Stomach (tissue), 8 donors: ENCODE measurements at regions not wholly inside any gene's neighbourhood (a gene's known extent, or its start where the extent isn't known, plus 50 kb on each side); places are given as distances from the start of the nearest gene placed in this dataset.

Experiments used
- DNase-seq, 2 donors: peaks; one replicate each; pipeline versions ENCODE4 v3.0.0 to v3.0.0-alpha.2; 2013 to 2019
- H3K27ac ChIP-seq, 5 donors: fragments of 200-600 bp in 4 of 5; sonication (generic) in 4 of 5; one replicate each; pipeline ENCODE4 v1.5.1; 2013 to 2019; ENCODE audit warnings: mild to moderate bottlenecking in 1 of 5, moderate library complexity in 1 of 5
- H3K27me3 ChIP-seq, 3 donors: fragments of 200-600 bp; sonication (generic); one replicate each; pipeline ENCODE4 v1.5.1; 2017 to 2019; ENCODE audit warnings: mixed run types in 1 of 3
- H3K36me3 ChIP-seq, 4 donors: fragments of 200-600 bp; sonication (generic); 1 replicate in 3 of 4; 2 replicates in 1 of 4; pipeline ENCODE4 v1.5.1; 2016 to 2019
- H3K4me1 ChIP-seq, 4 donors: fragments of 200-600 bp; sonication (generic); one replicate each; pipeline ENCODE4 v1.5.1; 2016 to 2019
- H3K4me3 ChIP-seq, 4 donors: fragments of 200-600 bp; sonication (generic) in 3 of 4; one replicate each; pipeline ENCODE4 v1.5.1; 2016 to 2019; ENCODE audit warnings: mild to moderate bottlenecking in 1 of 4
- H3K9me3 ChIP-seq, 4 donors: fragments of 200-600 bp; sonication (generic); one replicate each; pipeline ENCODE4 v1.5.1; 2016 to 2019
- EP300 ChIP-seq: sonication (generic); formaldehyde crosslinking; IDR thresholded peaks from one replicate; pipeline ENCODE4 v1.6.1; 2017; ENCODE audit warnings: antibody characterized with exemption
- POLR2A ChIP-seq, 4 donors: fragments of 450-650 bp; IDR thresholded peaks; one replicate each; pipeline ENCODE4 v1.6.1; 2016; ENCODE audit warnings: antibody characterized with exemption in 4 of 4, control low read depth in 2 of 4, mild to moderate bottlenecking in 1 of 4, moderate library complexity in 1 of 4
- POLR2AphosphoS5 ChIP-seq, 3 donors: sonication (generic); formaldehyde crosslinking; IDR thresholded peaks; one replicate each; pipeline ENCODE4 v1.6.1; 2016; ENCODE audit warnings: antibody characterized with exemption in 3 of 3
- WGBS, 5 donors: extraction: QIAGEN DNeasy Blood & Tissue Kit in 3 of 5; methylation state at CpG; one replicate each; pipeline versions ENCODE4 v1.1.5 to v1.1.7; 2013 to 2018; 5-methylcytosine and 5-hydroxymethylcytosine counted together
- intact Hi-C: fragments of 100-400 bp; cut with DNase I; formaldehyde crosslinking; loops from one replicate; pipeline ENCODE4 v1.15.1; 2023; ENCODE audit warnings: low total_unique reads
- TF ChIP-seq, protein P1 (sequence below), 7 experiments: fragments of 450-650 bp in 4 of 7; fragments of 200-600 bp in 3 of 7; sonication (generic) in 3 of 7; IDR thresholded peaks; one replicate each; pipeline ENCODE4 v1.5.1; 2016 to 2019; ENCODE audit warnings: antibody characterized with exemption in 7 of 7, control low read depth in 2 of 7, mild to moderate bottlenecking in 1 of 7
- donor health status: healthy with polysubstance abuse.
- donor health status: Bipolar disorder and iron deficiency.
- donor health status: healthy.

DNA sequence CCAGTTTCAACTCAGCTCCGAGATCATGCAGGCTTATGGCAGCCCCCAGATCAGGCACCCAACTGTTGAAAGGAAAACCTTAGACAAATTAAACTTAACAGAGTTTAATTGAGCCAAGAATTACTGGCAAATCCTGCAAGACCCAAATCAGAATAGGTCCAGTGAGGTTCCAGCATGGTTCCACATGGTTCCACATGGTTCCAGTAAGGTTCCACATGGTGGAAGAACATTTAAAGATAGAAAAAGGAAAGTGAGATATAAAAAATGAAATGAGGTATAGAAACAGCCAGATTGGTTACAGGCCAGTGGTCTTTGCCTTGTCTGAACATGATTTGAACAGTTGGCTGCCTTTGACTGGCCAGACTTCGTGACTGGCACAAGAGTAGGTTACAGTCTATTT, 288.8 kb upstream of the LRRC7 start:
- intact Hi-C loops: no loop called here
- Histone ChIP-seq H3K27ac (no peak overlapping the region), H3K4me1 (no peaks in the 10 kb centered on the region), H3K27me3 (no peaks in the 10 kb centered on the region), H3K36me3 (no peaks in the 10 kb centered on the region), H3K9me3 (no peaks in the 10 kb centered on the region), H3K4me3 (no peak overlapping the region)
- WGBS, 5 donors: 82 to 97% (median 92%) methylated on average over 2 of the region's 2 CpGs
- DNase-seq: no peak
- TF ChIP-seq POLR2AphosphoS5 (IDR thresholded peaks at IDR 0.05): no peak

DNA sequence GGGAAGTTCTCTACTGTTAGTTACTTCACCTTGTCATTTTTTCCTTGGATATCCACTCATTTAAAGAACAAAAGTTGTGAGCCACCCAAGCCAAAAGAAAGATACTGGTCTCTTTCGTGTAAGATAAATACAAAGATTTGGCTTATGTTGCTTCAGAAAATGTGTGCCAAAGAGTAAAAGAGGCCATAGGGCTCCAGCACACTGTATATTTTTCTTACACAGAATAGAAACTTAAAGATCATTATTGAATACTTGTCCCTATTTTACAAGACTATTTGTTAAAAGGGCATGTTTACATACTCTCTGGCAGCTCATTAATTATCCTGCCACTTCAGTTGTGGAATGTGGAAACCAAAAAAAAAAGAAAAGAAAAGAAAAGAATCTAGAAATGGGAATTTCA, 284.2 kb upstream of the LRRC7 start:
- no peaks in the 10 kb centered on the region for H3K4me1 ChIP-seq
- DNase-seq: no peak
- intact Hi-C loops: no loop called here
- H3K9me3 ChIP-seq: no peaks in the 10 kb centered on the region
- H3K27ac ChIP-seq: no peak overlapping the region
- no peaks in the 10 kb centered on the region for H3K27me3 ChIP-seq
- WGBS, 5 donors: 19 to 48% (median 23%) methylated on average over 1 of the region's 1 CpG
- no peaks in the 10 kb centered on the region for H3K36me3 ChIP-seq
- no peak overlapping the region for H3K4me3 ChIP-seq
- TF ChIP-seq EP300: no peak
- TF ChIP-seq, protein P1, sequence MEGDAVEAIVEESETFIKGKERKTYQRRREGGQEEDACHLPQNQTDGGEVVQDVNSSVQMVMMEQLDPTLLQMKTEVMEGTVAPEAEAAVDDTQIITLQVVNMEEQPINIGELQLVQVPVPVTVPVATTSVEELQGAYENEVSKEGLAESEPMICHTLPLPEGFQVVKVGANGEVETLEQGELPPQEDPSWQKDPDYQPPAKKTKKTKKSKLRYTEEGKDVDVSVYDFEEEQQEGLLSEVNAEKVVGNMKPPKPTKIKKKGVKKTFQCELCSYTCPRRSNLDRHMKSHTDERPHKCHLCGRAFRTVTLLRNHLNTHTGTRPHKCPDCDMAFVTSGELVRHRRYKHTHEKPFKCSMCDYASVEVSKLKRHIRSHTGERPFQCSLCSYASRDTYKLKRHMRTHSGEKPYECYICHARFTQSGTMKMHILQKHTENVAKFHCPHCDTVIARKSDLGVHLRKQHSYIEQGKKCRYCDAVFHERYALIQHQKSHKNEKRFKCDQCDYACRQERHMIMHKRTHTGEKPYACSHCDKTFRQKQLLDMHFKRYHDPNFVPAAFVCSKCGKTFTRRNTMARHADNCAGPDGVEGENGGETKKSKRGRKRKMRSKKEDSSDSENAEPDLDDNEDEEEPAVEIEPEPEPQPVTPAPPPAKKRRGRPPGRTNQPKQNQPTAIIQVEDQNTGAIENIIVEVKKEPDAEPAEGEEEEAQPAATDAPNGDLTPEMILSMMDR (IDR thresholded peaks at IDR 0.05): no peak
- TF ChIP-seq POLR2A (IDR thresholded peaks at IDR 0.05): no peak
- no peak for TF ChIP-seq POLR2AphosphoS5 (IDR thresholded peaks at IDR 0.05)

- Histone ChIP-seq H3K27me3 (no peaks in the 10 kb centered on the region), H3K27ac (no peak overlapping the region), H3K9me3 (no peaks in the 10 kb centered on the region), H3K4me1 (no peaks in the 10 kb centered on the region), H3K4me3 (no peak overlapping the region), H3K36me3 (no peaks in the 10 kb centered on the region)
- no peak for DNase-seq
- TF ChIP-seq POLR2AphosphoS5 (IDR thresholded peaks at IDR 0.05) (no peak), EP300 (no peak), POLR2A (IDR thresholded peaks at IDR 0.05) (no peak)
- TF ChIP-seq, protein P1 (IDR thresholded peaks at IDR 0.05): no peak
- intact Hi-C loops: no loop called here
- 87 to 100% (median 93%) methylated on average over 1 of the region's 1 CpG for WGBS, 5 donors
These were observed 283.2 kb upstream of the LRRC7 start for GRCh38 chr1:69284508-69284907.

GRCh38 chr1:69288416-69288815, 279.3 kb upstream of the LRRC7 start:
- 90 to 97% (median 94%) methylated on average over 5 of the region's 5 CpGs for WGBS, 5 donors
- intact Hi-C loops: no loop called here
- TF ChIP-seq EP300: no peak
- TF ChIP-seq, protein P1 (IDR thresholded peaks at IDR 0.05): no peak

DNA sequence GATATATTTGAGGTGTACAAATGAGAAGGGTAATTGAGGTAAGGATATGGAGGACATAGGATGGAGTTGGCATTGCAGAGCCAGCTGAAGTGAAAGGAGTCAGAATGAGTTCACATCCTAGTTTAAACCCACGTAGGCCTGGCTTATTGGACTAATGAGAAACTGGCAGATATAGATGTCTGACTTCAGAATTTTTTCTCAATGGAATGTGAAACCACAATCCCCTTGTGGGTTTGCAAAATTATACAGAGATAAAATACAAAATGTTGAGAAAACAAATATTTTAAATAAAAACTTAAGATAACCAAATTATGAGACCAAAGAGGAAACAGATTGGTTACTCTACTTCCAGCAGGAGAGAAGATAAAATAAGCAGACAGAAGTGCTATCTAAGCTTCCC, 277.4 kb upstream of the LRRC7 start:
- H3K4me1 ChIP-seq: no peaks in the 10 kb centered on the region
- H3K36me3 ChIP-seq: no peaks in the 10 kb centered on the region
- H3K9me3 ChIP-seq: no peaks in the 10 kb centered on the region
- 6 to 26% (median 14%) methylated on average over 1 of the region's 1 CpG for WGBS, 5 donors
- H3K27ac ChIP-seq: no peak overlapping the region
- intact Hi-C loops: no loop called here
- no peaks in the 10 kb centered on the region for H3K27me3 ChIP-seq
- TF ChIP-seq, protein P1 (IDR thresholded peaks at IDR 0.05): no peak
- TF ChIP-seq EP300 (no peak), POLR2A (IDR thresholded peaks at IDR 0.05) (no peak), POLR2AphosphoS5 (IDR thresholded peaks at IDR 0.05) (no peak)
- no peak overlapping the region for H3K4me3 ChIP-seq
- DNase-seq: no peak

More at GRCh38 chr1:69288416-69288815, 279.3 kb upstream of the LRRC7 start:
- Histone ChIP-seq H3K4me1 (no peaks in the 10 kb centered on the region), H3K36me3 (no peaks in the 10 kb centered on the region), H3K27me3 (no peaks in the 10 kb centered on the region), H3K27ac (no peak overlapping the region), H3K9me3 (no peaks in the 10 kb centered on the region), H3K4me3 (no peak overlapping the region)
- DNase-seq: no peak
